ENCODE measurements at regions not wholly inside any gene's neighbourhood (a gene's known extent, or its start where the extent isn't known, plus 50 kb on each side); places are given as distances from the start of the nearest gene placed in this dataset.

GRCh38 chr18:64253222-64253621 is 104.3 kb upstream of the LINC00305 start:
- in situ Hi-C loops (cut with MboI), result no loop called here
- H3K27ac ChIP-seq, result no peak overlapping the region
- H3K27me3 ChIP-seq (replicated peaks; ENCODE audit: insufficient read depth), result no peaks in the 10 kb centered on the region
- H3F3A ChIP-seq (ENCODE audit: insufficient read depth), result no peaks in the 10 kb centered on the region
- H3K36me3 ChIP-seq (ENCODE audit: low read depth), result no peaks in the 10 kb centered on the region
- H3K4me3 ChIP-seq, result no peak overlapping the region
- WGBS, 2 experiments (ENCODE audit: low coverage in 1 of 2, low lambda C conversion rate in 2 of 2, missing lambda C conversion rate in 2 of 2), result 22 to 28% methylated on average over 4 of the region's 4 CpGs
- H3K79me2 ChIP-seq (ENCODE audit: insufficient read depth), result no peaks in the 10 kb centered on the region
- TF ChIP-seq EZH2phosphoT487 (IDR thresholded peaks at IDR 0.05; ENCODE audit: insufficient read depth, low read depth) (no peak), EZH2 (IDR thresholded peaks at IDR 0.05; ENCODE audit: insufficient read depth, poor library complexity, severe bottlenecking) (no peak)
- DNase-seq, result no peak
- no peaks in the 10 kb centered on the region for H4K20me1 ChIP-seq (ENCODE audit: insufficient read depth)
- no peak overlapping the region for H2AFZ ChIP-seq
- no peak overlapping the region for H3K9ac ChIP-seq
- no peaks in the 10 kb centered on the region for H3K9me3 ChIP-seq (ENCODE audit: low read depth)
- no peaks in the 10 kb centered on the region for H3K4me1 ChIP-seq (ENCODE audit: insufficient read depth)
- H3K4me2 ChIP-seq (ENCODE audit: unreplicated experiment), result no peak overlapping the region
- H3K9me2 ChIP-seq (ENCODE audit: insufficient read depth), result no peaks in the 10 kb centered on the region

GRCh38 chr18:64248836-64249235 is 99.9 kb upstream of the LINC00305 start:
- no peaks in the 10 kb centered on the region for H3K27me3 ChIP-seq (replicated peaks; ENCODE audit: insufficient read depth)
- H3K4me1 ChIP-seq (ENCODE audit: insufficient read depth), result no peaks in the 10 kb centered on the region
- H3F3A ChIP-seq (ENCODE audit: insufficient read depth), result no peaks in the 10 kb centered on the region
- no peak overlapping the region for H2AFZ ChIP-seq
- no peak overlapping the region for H3K4me3 ChIP-seq
- H3K79me2 ChIP-seq (ENCODE audit: insufficient read depth), result no peaks in the 10 kb centered on the region
- no peaks in the 10 kb centered on the region for H3K9me2 ChIP-seq (ENCODE audit: insufficient read depth)
- no peak overlapping the region for H3K9ac ChIP-seq
- no peak overlapping the region for H3K4me2 ChIP-seq (ENCODE audit: unreplicated experiment)
- no peaks in the 10 kb centered on the region for H3K36me3 ChIP-seq (ENCODE audit: low read depth)
- H3K27ac ChIP-seq, result no peak overlapping the region
- no peak for TF ChIP-seq EZH2phosphoT487 (IDR thresholded peaks at IDR 0.05; ENCODE audit: insufficient read depth, low read depth)
- TF ChIP-seq EZH2 (IDR thresholded peaks at IDR 0.05; ENCODE audit: insufficient read depth, poor library complexity, severe bottlenecking), result no peak
- in situ Hi-C loops (cut with MboI), result no loop called here
- DNase-seq, result no peak
- no peaks in the 10 kb centered on the region for H3K9me3 ChIP-seq (ENCODE audit: low read depth)
- no peaks in the 10 kb centered on the region for H4K20me1 ChIP-seq (ENCODE audit: insufficient read depth)
- WGBS, 2 experiments (ENCODE audit: low coverage in 1 of 2, low lambda C conversion rate in 2 of 2, missing lambda C conversion rate in 2 of 2), result 25 to 29% methylated on average over 8 of the region's 8 CpGs

GRCh38 chr18:64245126-64245861 is 96.4 kb upstream of the LINC00305 start:
- no peak overlapping the region for H2AFZ ChIP-seq
- H3K27me3 ChIP-seq (replicated peaks; ENCODE audit: insufficient read depth), result no peaks in the 10 kb centered on the region
- H3K4me3 ChIP-seq, result no peak overlapping the region
- H3K9me2 ChIP-seq (ENCODE audit: insufficient read depth), result no peaks in the 10 kb centered on the region
- H3K27ac ChIP-seq, result no peak overlapping the region
- WGBS, 2 experiments (ENCODE audit: low coverage in 1 of 2, low lambda C conversion rate in 2 of 2, missing lambda C conversion rate in 2 of 2), result 21 to 28% methylated on average over 2 of the region's 2 CpGs
- no peak overlapping the region for H3K4me2 ChIP-seq (ENCODE audit: unreplicated experiment)
- H3K36me3 ChIP-seq (ENCODE audit: low read depth), result no peaks in the 10 kb centered on the region
- in situ Hi-C loops (cut with MboI), result no loop called here
- H3K9me3 ChIP-seq (ENCODE audit: low read depth), result no peaks in the 10 kb centered on the region
- no peaks in the 10 kb centered on the region for H3F3A ChIP-seq (ENCODE audit: insufficient read depth)
- no peaks in the 10 kb centered on the region for H3K4me1 ChIP-seq (ENCODE audit: insufficient read depth)
- H3K9ac ChIP-seq, result no peak overlapping the region
- no peaks in the 10 kb centered on the region for H3K79me2 ChIP-seq (ENCODE audit: insufficient read depth)
- TF ChIP-seq EZH2phosphoT487 (IDR thresholded peaks at IDR 0.05; ENCODE audit: insufficient read depth, low read depth) (no peak), EZH2 (IDR thresholded peaks at IDR 0.05; ENCODE audit: insufficient read depth, poor library complexity, severe bottlenecking) (no peak)
- H4K20me1 ChIP-seq (ENCODE audit: insufficient read depth), result no peaks in the 10 kb centered on the region
- DNase-seq, result no peak

- TF ChIP-seq EZH2 (IDR thresholded peaks at IDR 0.05; ENCODE audit: insufficient read depth, poor library complexity, severe bottlenecking), result no peak
These were observed 95.7 kb upstream of the LINC00305 start for GRCh38 chr18:64244571-64244970.

More at GRCh38 chr18:64244571-64244970, 95.7 kb upstream of the LINC00305 start:
- no peak overlapping the region for H2AFZ ChIP-seq
- WGBS, 2 experiments (ENCODE audit: low coverage in 1 of 2, low lambda C conversion rate in 2 of 2, missing lambda C conversion rate in 2 of 2), result 36 to 40% methylated on average over 4 of the region's 4 CpGs
- H3K27me3 ChIP-seq (replicated peaks; ENCODE audit: insufficient read depth), result no peaks in the 10 kb centered on the region
- no peaks in the 10 kb centered on the region for H3K9me2 ChIP-seq (ENCODE audit: insufficient read depth)
- H3K4me3 ChIP-seq, result no peak overlapping the region
- no peaks in the 10 kb centered on the region for H3K79me2 ChIP-seq (ENCODE audit: insufficient read depth)
- no peak for DNase-seq
- H3K4me1 ChIP-seq (ENCODE audit: insufficient read depth), result no peaks in the 10 kb centered on the region
- no peak overlapping the region for H3K4me2 ChIP-seq (ENCODE audit: unreplicated experiment)
- H3K36me3 ChIP-seq (ENCODE audit: low read depth), result no peaks in the 10 kb centered on the region
- H3F3A ChIP-seq (ENCODE audit: insufficient read depth), result no peaks in the 10 kb centered on the region
- H3K9ac ChIP-seq, result no peak overlapping the region
- no peaks in the 10 kb centered on the region for H4K20me1 ChIP-seq (ENCODE audit: insufficient read depth)
- H3K27ac ChIP-seq, result no peak overlapping the region
- H3K9me3 ChIP-seq (ENCODE audit: low read depth), result no peaks in the 10 kb centered on the region
- in situ Hi-C loops (cut with MboI), result no loop called here

Measured in GM23248 (cell line).